Activated CD4-positive, alpha-beta T cell treated with anti-CD3 and anti-CD28 coated beads, Interleukin-2, amount 50 U/mL, for 4 hours (primary cell): ENCODE measurements at regions not wholly inside any gene's neighbourhood (a gene's known extent, or its start where the extent isn't known, plus 50 kb on each side); places are given as distances from the start of the nearest gene placed in this dataset.

Experiments
- DNase-seq, 2 experiments: peaks; one replicate each; pipeline ENCODE4 v3.0.0-alpha.2; 2020

- DNase-seq: no peak
These were observed 69.7 kb upstream of the APC start for GRCh38 chr5:112668016-112668415.

DNA sequence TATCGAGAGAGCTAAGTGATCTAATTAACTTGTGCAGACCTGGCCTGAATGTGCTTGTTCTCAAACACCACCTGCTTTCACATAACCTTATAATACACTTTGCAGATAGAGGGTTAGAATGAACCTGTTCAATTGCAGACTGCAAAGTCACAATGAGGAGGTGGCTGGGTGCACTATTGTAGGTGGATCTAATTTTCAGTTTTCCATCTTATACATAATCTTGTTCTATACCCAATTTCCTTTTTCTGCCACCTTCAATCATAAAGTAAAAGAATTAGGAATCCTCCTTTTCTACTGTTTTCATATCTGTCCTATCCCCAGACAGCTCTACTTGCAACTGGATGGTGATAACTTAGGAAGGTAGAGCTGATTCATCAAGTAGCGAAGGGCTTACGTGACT is 68.8 kb upstream of the APC start:
- DNase-seq: no peak

GRCh38 chr5:112669328-112669963 is 68.2 kb upstream of the APC start:
- DNase-seq: no peak

- no peak for DNase-seq
These were observed 66.0 kb upstream of the APC start for GRCh38 chr5:112671687-112672086.

DNA sequence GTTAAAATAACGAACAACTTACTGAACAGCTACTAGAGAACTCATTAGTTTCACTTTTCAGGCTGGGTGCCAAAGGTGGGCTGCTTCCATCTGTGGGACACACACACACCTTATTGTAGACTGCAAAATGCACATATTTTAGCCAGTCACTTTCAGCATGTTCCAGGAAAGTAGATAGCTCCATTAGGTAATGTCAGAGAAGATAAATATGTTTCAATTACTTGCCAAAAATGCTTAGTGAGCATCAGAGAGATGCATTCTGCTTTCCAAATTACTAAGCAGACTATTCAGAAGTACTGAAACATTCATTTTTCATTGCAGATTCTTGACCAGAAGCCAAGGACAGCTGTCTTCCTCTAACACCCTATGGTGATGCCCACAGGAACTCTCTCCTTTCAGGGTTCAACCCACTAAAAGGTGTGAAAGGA is 56.2 kb upstream of the APC start:
- DNase-seq: no peak

GRCh38 chr5:112682621-112683061 is 55.0 kb upstream of the APC start:
- no peak for DNase-seq

- no peak for DNase-seq
These were observed 53.6 kb upstream of the APC start for GRCh38 chr5:112684121-112684520.

DNA sequence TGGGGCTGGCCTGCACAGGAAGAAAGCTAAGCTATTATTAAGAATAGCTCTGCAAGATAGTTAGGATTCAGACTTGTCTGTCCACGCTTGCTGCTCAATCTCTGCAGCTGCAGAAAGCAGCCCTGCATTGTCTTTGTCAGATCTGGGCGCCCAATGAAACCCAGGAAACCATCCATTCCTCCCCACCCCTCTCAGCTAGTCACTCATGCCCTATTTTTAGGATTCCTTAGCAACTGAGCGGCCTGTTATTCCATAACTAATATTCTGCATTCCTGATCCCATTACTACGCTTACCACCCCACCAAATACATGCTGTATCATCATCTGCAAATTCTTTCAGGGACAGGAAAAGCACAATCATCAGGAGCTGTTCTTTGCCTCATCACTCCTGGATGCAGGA is 52.9 kb upstream of the APC start:
- DNase-seq: no peak

GRCh38 chr5:112685386-112685785 is 52.3 kb upstream of the APC start:
- DNase-seq: no peak

- DNase-seq: no peak
These were observed 51.8 kb upstream of the APC start for GRCh38 chr5:112685931-112686330.

DNA sequence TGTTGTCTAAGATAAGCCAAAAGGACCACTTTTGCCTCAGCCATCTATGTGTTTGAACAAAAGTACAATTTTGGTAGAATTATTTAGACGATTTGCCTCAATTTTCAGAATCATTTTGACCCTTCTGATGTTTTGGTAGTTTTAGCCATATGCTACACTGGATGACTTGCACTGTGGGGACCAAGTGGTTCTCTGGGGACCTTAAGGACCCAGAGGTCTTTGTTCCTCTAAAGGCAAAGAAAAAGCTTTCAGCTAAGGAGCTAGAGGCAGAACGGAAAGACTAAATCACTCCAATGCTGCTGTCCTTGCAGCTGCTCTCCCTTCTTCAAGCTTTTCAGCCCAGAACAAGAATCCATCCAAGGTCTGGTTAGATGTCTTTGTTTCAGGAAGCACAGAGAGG is 51.0 kb upstream of the APC start:
- DNase-seq: no peak

- no peak for DNase-seq
These were observed 50.4 kb upstream of the APC start for GRCh38 chr5:112687306-112687705.
